ENCODE measurements at regions not wholly inside any gene's neighbourhood (a gene's known extent, or its start where the extent isn't known, plus 50 kb on each side); places are given as distances from the start of the nearest gene placed in this dataset.
"Not testable (repeated sequence)": the region's sequence is repeated elsewhere in the genome, so short reads cannot be mapped to it uniquely, and the experiment has no call there.

DNA sequence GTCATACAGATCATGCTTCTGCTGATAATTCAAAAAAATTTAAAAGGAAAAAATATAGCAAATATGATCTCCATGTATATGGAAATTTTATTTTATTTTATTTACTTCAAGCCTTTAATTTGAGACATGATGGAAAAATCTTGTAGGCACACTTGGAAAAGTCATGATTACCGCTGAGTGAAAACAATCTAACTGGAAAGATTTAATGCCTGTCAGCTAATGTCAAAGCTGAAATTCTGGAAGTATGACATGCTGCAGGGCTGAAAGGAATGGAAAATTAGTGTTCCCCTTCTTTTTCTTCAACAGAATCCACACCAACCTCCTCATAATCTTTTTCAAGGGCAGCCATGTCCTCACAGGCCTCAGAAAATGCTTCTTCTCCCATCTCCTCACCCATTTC is 58.2 kb downstream of the RPRM start:
- DNase-seq: no peak

DNA sequence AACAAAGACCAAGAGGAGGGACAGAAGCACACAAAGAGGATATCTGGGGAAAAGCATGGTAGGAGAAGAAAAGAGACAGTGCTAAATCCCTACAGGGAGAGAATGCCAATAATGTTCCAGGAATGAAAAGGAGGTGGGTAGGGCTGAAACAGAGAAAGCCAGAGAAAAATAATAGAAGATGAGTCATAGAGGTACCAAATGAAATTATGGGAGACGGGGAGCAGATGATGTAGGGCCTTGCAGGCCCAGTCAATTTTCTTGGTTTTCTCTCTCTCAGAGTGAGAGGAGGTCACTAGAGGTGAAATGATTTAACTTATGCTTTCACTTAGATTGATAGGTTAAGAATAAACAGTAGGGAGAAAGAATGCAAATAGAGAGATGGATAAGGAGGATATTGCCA is 61.5 kb downstream of the RPRM start:
- no peak for DNase-seq

DNA sequence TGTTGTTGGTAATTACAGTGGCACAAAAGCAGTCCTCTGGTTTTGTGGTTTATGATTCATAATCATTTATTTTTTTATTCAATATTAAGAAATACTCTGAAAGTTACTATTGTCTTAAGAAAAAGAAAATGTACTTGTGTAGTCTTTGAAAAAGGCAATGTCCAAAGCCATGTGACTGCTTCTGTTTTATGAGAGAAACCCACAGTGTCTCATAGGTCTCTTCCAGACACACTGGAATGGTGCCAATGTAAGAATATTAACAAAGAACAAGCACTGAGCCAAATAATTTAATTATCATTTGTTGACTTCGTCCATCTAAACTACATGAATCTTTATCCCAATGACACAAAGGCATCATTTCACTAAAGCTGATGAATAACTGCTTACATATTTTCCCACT is 62.5 kb downstream of the RPRM start:
- no peak for DNase-seq

DNA sequence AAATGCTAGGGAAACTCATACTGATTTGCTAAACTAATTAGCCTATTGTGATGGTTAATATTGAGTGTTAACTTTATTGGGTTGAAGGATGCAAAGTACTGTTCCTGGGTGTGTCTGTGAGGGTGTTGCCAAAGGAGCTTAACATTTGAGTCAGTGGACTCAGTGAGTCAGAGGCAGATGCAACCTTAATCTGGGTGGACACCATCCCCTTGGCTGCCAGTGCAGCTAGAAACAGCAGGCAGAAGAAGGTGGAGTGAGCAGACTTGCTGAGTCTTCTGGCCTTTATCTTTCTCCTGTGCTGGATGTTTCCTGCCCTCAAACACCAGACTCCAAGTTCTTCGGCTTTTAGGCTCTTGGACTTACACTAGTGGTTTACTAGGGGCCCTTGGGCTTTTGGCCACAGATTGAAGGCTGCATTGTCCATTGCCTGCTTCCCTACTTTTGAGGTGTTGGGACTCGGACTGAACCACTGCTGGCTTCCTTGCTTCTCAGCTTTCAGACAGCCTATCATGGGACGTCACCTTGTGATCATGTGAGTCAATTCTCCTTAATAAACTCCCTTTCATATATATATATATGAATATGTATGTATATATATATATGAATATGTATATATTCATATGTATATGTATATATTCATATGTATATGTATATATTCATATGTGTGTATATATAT is 69.7 kb downstream of the RPRM start:
- DNase-seq: no peak

DNA sequence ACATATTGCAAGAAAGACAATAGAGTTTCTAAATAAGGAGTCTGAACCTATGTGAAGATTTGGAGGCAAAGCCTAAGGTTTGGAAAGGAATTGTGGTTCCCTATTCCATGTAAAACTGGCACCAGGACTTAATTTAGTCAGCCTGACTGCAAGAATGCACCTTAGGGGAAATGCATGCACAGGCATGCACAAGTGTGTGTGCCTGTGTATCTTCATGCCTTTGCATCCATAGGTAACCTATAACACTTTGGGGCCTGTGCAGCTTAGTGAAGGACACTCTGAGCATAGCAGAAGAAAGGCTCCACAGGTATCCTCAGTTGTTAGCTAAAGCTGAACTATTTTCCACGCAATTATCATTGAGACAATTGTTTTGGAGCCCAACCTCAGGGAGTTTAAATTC is 73.4 kb downstream of the RPRM start:
- no peak for DNase-seq

DNA sequence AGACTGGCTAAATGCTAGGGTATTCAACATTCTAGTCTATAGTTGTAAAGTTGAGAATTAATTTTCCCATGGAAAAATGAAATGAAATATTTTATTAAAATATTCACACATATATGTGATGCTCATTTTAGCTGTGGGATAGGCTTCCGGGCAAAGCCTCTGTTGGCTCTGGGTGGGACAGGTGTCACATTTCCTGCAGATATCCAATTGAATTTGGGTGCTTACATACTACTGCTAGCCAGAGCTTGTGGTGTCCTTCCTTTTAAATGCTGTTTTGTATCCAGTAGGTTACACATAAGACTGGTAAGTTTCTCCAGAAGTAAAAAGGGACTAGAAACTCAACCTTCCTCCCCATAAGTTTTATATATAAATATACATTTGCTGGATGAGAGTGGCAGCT is 73.8 kb downstream of the RPRM start:
- DNase-seq: no peak

DNA sequence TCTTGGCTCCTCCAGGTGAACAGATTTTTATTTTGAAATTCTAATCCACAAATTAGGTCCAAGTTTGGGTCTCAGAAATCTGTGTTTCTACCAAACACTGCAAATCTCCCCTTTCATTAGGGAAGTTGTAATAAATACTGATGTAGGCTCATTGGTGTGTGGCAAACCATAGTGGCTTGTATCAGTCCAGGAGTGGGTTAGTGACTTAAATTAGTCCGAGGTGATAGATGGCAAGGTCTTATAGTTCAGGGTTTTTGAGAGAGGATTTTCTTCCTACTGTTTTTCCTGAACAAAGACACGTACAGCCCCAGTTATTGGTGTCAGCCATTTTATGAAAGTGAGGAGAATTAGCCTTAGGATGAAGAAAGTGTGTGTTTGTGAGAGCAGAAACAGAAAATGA is 74.6 kb downstream of the RPRM start:
- DNase-seq: no peak

DNA sequence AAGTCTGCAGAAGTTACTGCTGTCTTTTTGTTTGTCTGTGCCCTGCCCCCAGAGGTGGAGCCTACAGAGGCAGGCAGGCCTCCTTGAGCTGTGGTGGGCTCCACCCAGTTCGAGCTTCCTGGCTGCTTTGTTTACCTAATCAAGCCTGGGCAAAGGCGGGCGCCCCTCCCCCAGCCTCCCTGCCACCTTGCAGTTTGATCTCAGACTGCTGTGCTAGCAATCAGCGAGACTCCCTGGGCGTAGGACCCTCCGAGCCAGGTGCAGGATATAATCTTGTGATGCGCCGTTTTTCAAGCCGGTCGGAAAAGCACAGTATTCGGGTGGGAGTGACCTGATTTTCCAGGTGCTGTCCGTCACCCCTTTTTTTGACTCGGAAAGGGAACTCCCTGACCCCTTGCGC is 75.2 kb downstream of the RPRM start:
- not testable (repeated sequence) for DNase-seq

DNA sequence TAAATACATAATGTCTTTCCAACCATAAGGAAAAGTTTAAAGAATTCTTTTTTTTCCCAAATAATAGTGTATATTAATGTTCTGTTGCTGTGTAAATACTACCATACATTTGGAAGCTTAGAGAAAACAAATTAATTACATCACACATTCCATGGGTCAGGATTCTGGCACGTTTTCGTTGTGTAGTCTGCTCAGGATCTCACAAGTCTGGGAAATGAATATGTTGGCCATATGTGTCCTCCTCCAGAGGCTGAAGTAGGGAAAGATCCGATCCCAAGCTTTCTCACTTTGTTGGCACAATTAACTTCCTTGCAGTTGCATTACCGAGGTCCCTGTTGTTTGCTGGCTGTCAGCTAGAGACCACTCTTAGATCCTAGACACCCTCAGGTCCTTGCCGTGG is 83.9 kb downstream of the RPRM start:
- no peak for DNase-seq

DNA sequence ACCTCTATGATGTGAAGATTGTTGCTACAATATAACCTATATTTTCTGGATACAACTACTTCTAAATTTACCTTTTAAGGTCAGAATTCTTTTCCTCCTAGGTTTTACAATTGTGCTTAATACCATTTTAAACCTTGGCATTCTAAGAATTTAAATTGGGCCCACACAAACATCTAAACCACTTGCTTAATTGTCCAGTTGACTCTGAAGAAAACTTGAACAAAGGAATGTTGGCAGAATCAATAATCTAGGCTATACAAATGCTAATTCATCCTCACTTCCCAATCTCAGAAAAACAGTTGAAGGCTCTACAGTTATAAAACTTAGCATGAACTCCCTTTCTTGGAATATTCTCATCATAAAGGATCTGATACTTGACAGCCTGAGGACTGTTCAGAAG is 84.3 kb downstream of the RPRM start:
- DNase-seq: no peak

DNA sequence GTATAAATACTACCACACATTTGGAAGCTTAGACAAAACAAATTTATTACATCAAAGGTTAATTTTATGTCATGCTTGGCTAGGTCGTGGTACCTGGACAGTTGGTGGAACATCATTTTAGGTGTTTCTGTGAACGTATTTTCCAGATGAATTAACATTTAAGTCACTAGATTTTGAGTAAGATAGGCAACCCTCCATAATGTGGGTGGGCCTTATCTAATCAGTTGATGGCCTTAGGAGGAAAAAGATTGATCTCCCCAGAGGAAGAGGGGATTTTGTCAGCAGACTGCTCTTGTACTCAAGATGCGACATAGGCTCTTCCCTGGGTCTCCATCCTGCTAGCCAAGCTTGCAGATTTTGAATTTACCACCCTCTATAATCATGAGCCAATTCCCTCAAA is 85.0 kb downstream of the RPRM start:
- DNase-seq: no peak

DNA sequence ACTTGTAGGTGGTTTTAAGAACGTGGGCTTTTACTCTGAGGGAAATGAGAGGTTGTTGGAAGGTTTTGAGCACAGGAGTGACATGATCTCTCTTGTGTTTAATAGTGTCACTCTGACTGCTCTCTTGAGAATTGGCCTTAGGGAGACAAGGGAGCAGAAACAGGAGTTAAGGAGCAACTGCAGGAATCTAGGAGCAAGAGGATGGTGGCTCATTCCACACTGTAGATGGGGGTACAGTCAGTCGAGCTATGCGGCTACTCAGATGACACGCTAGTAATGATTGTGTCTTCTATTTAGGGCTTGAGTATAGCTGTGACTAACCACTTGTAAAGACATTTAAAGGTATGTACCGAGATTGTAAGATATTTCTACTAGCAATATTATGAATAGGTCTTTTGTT is 87.4 kb downstream of the RPRM start:
- DNase-seq: no peak

DNA sequence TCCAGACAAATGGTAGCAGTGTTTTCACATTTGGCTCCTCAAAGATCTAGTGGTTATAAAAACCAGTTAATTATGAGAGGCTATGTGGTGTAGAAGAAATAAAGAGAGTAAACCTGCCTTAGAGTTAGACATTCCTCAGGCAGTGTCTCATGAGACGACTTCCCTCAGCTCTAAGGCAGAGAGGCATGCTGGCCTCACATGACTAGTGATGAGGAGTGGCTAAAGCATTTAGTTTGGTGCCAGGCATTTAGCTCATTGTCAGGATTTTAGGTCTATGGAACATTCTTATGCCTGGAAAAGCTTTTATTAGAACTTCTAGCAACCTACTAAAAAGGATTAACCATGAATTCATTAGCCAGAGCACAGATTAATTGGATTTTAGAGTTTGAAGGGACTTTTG is 90.3 kb downstream of the RPRM start:
- DNase-seq: no peak

DNA sequence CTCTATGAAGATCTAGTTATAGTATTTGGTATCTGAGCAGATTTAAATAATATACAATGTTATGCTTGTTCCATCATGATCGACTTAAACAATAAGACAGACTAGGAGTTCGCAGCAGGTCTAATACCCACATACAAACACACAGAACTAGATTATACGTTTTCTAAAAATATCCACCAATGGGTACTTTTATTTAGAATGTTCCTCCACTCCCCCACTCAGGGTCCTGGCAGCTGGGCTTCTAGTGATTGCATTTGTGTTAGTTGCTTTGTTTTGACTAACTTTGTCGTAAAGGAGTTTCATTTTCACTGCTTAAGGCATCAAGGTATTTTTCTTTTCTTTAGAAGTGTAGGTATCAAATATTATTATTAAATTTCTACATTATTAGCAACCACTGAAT is 91.4 kb downstream of the RPRM start:
- no peak for DNase-seq

DNA sequence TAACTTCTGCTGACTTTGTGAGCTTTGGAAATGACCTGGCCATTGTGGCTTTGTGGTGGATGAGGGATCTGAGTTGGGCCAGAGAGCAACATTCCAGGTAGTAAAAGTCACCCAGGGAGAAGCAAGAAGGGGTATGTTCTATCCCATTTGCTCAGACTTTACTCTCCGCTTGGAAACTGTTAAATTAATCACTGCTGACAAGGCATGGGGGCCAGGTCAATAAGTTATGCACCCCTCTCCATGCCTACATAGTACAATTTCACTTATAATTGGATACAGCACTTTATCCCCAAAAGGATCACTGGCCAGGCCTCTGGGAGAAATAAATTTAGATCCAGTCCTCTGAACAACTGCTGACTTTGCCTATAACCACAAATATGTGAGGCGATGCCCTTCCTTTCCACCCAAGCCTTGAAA is 92.1 kb downstream of the RPRM start:
- DNase-seq: no peak

DNA sequence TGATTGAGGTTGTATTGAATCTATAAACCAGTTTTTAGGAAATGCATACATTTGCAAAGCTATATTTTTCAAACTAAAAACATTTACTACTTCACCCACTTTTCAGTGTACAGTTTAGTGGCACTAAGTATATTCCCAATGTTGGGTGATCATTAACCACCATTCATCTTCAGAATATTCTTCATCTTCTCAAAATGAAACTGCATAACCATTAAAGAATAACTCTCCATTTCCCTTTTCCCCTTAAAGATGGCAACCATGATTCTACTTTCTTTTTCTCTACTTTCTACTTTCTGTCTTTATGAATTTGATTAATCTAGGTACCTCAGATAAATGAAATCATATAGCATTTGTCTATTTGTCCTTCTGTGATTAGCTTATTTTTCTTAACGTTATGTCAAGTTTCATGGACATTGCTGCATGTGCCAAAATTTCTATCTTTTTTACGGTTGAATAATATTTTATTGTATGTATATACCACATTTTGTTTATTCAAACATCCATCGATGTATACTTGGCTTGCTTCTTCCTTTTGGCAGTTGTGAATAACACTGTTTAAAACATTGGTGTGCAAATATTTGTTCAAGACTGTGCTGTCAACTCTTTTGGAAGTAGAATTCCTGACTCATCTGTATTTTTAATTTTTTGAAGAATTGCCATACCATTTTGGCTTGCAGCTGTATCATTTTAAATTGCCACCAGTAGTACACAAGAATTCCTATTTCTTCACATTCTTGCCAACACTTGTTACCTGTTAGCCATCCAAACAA is 104.9 kb downstream of the RPRM start:
- no peak for DNase-seq

DNA sequence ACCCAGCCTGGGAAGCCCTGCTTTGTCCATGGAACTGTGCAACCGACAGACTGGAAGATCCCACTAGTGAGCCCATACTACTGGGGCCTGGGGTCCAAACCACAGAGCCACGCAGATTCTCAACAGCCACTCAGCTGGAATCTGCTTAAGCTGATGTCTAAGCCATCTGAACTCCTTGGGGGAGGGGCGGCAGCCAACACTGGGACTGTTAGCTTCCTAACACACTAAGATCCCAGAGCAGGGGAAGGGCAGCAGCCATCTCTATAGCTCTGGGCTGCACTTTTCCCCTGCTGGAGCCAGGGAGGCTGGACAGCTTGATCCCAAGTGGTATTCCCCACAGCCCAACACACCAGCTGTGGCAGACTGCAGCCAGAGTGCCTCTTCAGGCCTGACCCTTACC is 118.3 kb downstream of the RPRM start:
- no peak for DNase-seq

DNA sequence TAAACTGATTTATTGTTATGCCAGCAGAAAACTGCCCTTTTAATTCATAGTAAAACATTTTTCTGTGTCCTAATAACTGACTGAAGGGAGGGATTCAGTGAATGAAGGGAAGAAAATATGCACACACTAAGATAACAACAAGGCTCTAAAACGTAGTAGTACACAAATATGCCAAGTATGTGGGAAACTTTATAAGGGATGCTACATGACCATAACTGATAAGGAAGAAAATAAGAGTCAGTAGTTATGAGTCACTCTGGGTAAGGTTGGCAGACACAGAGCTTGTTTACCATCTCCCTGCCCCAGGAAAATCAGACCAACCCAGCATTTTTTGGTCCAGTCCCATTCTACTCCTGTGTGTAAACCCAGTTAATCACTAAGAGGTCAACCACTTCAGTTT is 124.2 kb downstream of the RPRM start:
- DNase-seq: no peak

DNA sequence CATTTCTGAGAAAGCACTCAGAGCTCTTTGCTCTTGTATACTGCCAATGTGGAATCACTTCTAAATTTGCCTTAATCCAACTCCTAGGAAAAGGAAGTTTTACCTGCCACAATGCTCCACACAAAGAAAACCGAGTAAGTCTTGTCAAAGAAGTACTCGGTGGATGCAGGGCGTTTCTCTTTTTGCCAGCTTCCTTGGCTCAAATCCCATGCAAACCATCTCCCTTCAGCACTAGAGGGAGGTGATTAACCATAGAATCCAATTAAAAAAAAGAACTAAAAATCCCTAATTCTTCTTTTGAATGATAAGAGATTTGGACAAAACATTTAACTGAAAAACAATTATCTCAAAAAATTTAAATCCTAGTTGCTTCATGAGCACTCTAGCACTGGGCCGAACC is 129.0 kb downstream of the RPRM start:
- DNase-seq: no peak

DNA sequence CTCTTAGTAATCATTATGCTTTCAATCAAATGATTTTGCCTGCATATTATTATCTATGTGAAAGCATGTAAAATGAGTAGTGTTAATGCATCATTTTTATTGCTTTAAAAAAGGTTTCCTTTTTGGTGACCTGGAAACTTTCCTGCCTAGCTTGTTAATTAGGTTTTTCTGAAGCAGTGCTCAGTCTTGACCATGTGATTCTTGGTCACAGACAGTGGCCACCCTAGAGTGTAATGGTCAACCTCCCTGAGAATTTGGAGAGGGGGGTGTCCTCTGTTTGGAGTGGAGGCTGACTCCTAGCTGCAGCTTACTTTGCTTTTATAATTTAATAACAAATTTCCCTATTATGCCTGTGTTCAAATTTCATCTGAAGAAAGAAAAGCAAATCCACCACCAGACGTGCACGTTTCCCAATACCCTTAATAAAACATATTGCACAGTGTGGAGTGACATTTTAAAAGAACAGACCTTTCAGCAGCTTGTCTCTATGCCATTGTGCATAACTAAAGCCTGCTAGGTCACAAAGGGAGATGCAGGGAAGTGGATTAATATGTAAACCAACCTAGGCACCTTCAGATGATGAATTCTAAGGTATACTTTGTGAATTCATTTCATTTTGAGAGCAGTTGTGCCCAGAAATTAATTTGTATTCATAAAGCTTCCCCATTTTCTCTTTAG is 130.6 kb downstream of the RPRM start:
- no peak for DNase-seq

DNA sequence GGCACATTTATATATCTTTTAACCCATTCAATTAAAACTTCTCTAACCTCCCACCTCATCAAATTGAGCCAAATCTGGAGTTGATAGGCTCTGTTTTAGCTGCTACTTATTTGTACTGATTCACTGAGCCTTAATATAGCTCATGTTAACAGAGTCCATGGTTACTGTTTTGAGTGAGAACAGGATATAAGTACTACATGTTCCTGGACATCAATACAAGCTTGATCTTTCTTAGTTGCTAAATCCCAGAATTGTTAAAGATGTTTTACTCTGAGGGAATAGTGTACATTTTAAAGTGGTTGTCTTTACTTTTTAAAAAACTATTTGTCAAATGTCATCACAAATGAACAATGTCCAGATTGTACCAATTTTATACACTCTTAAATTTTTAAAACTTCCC is 157.7 kb downstream of the RPRM start:
- DNase-seq: no peak

DNA sequence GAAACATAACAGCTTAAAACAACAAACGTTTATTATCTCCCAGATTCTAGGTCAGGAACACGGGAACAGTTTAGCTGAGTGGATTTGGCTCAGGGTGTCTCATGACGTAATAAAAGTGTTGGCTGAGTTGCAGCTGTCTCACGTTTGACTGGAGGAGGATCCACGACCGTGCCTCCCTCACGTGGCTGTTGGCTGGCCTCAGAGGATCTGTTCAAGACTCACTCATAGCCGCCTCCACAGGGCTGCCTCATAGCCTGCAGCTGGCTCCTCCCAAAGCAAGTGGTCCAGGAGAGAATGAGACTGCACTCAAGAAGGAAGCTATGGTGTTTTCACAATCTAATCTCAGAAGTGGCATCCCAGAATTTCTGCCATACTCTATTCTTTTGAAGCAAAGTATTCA is 167.1 kb downstream of the RPRM start:
- no peak for DNase-seq

DNA sequence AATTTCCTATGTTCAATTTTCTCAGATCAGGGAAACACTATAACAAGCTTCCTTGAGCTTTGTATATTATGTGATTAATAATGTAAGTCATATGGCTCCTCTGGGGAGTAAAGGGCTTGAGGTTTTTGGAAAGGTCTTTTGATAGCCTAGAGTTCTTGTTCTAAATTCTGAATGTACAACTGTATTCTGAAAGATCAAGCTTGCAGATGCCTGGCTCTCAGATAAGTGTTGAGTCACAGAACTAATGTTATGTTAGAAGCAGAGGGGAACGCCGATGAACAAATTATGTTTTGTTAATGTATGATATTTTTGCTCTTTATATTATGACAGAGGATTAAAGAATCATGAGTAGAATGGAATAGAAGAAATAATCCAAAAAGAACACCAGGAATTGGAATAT is 170.1 kb downstream of the RPRM start:
- no peak for DNase-seq

DNA sequence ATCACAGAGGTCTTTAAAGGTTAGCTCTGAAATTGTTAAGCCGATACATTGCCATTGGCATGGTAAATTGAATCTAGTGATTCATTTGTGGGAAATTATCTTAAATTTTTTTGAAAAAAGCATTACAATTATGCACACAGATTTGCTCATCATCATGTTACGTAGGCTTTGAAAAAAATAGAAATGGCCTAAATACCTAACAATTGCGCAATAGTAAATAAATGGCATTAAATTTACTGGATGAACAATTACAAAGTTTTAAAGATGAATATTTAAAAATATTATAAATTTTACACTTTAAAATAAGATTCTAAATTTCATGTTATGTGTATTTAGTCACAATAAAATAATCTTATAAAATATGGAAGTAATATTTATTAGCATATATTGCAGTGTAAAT is 171.3 kb downstream of the RPRM start:
- DNase-seq: no peak

All from RPMI8226 (cell line).